22Rv1 (cell line): ENCODE measurements at regions not wholly inside any gene's neighbourhood (a gene's known extent, or its start where the extent isn't known, plus 50 kb on each side); places are given as distances from the start of the nearest gene placed in this dataset.

Source experiments
- H3K27ac ChIP-seq: fragments of 450-650 bp; 2 replicates; pipeline ENCODE4 v1.5.1; 2017
- ZFX ChIP-seq: fragments of 450-650 bp; IDR thresholded peaks from 2 replicates; pipeline ENCODE4 v1.6.1; 2017; ENCODE audit warnings: antibody characterized with exemption, borderline replicate concordance
- TF ChIP-seq, protein P1 (sequence below): fragments of 450-650 bp; IDR thresholded peaks from 2 replicates; pipeline ENCODE4 v1.5.1; 2017; ENCODE audit warnings: mild to moderate bottlenecking

DNA sequence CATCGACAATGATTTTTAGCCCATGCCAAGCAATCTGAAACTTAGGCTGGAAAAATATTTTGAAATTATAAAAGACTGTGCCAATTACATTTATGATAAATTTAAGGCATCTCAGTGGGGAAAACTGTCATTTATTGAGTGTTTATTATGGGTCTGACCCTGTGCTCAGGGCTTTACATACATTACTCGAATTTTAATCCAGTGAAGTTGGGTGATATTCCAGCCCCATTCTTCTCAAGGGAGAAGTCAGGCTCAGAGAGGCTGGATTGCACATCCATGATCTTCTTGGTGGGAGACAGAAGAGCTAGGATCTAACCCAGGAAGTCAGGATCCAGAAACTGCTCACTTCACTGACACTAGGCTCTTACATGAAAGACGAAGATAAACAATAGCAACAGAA is 260.8 kb downstream of the QDPR start:
- TF ChIP-seq, protein P1, sequence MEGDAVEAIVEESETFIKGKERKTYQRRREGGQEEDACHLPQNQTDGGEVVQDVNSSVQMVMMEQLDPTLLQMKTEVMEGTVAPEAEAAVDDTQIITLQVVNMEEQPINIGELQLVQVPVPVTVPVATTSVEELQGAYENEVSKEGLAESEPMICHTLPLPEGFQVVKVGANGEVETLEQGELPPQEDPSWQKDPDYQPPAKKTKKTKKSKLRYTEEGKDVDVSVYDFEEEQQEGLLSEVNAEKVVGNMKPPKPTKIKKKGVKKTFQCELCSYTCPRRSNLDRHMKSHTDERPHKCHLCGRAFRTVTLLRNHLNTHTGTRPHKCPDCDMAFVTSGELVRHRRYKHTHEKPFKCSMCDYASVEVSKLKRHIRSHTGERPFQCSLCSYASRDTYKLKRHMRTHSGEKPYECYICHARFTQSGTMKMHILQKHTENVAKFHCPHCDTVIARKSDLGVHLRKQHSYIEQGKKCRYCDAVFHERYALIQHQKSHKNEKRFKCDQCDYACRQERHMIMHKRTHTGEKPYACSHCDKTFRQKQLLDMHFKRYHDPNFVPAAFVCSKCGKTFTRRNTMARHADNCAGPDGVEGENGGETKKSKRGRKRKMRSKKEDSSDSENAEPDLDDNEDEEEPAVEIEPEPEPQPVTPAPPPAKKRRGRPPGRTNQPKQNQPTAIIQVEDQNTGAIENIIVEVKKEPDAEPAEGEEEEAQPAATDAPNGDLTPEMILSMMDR: no peak
- TF ChIP-seq ZFX: no peak
- H3K27ac ChIP-seq: no peak overlapping the region

DNA sequence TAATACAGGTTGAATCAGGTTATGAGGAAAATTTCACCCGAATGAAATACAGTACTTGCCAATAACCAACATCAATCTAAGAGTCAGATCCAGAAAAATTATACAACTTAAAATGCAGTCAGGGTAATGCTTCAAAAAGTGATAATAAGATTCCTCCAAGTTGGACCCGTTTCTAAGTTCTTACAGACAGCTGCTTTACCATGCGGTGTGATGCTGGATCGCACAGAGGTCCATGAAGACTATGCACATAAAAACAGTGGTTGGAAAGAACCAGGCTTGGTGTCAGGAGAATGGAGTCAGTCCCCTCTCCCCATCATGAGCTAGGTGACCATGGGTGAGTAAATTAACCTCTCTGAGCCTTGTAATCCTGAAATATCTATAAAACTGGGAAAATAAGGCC is 261.3 kb downstream of the QDPR start:
- no peak for TF ChIP-seq ZFX
- TF ChIP-seq, protein P1: no peak
- H3K27ac ChIP-seq: no peak overlapping the region

DNA sequence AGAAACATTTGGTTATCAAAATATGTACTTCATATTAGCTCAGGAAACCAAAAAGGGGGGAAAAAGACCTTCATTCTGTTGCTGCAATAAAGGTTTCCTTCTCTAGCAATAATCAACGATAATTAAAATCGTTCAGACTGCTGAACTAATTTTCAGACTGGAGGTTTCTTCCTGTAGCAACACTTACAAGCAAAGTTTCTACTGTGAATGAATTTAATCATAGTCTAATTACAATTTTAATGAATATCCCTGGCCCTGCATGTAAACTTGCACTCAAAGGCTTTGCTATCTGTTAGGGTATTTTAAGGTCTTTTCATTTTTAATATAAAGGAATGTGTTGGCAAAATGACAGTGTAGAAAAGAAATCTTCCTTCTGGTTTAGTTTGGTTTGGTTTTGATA is 265.2 kb downstream of the QDPR start:
- TF ChIP-seq, protein P1: no peak
- no peak for TF ChIP-seq ZFX

DNA sequence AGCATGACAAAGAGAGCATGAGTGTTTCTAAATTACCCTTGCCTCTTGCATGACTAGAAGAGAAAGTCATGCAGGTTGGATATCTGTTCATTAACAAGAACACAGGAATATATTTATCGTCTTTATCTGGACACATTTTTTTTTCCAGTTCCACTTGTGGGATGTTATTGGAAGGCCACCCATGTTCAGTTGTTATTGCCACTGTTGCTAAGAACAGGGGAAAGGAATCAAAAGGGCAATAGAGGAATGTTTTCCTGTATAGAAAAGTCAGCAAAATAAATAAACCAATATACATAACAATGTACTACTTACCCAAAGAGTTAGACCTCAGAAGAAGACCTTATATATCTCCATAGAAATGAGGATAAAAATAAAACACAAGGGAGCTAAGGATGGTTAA is 270.1 kb downstream of the QDPR start:
- H3K27ac ChIP-seq: no peak overlapping the region
- TF ChIP-seq, protein P1: no peak
- TF ChIP-seq ZFX: no peak

More for the DNA sequence above, 265.2 kb downstream of the QDPR start:
- H3K27ac ChIP-seq: no peak overlapping the region

DNA sequence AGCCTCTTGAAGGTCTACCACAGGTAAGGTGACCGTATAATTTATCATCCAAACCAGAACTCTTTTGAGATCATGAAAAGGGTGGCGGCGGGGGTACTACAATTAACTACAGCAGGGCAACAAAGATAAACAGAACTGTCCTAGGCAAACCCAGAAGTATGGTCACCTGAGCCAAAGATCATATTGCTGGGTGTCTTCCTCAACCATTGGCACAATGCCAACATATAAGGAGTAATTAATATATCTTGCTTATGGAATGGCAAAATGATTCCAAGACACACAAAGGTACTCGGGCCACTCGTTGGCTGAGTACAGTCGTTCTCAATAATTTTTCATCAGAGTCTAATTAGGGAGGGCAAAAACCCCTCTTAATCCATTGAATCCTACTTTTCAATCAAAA is 273.3 kb downstream of the QDPR start:
- no peak overlapping the region for H3K27ac ChIP-seq

DNA sequence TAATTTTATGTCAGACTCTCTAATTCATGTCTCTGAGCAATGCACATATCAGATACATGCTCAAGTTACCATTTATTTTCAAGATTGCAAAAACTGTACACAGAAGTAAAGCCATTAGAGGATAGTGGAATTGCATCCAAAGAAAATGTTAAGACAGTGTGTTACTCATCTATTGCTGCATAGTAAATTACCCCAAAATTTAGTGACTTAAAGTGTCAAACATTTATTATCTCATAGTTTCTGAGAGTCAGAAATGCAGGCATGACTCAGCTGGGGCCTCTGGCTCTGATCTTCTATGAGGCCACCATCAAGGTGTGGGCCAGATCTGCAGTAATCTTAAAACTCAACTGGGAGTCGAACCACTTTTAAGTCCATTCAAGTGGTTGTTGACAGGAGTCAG is 275.2 kb downstream of the QDPR start:
- H3K27ac ChIP-seq: no peak overlapping the region
- TF ChIP-seq, protein P1: no peak
- TF ChIP-seq ZFX: no peak

More for the DNA sequence above, 273.3 kb downstream of the QDPR start:
- no peak for TF ChIP-seq ZFX
- TF ChIP-seq, protein P1: no peak

DNA sequence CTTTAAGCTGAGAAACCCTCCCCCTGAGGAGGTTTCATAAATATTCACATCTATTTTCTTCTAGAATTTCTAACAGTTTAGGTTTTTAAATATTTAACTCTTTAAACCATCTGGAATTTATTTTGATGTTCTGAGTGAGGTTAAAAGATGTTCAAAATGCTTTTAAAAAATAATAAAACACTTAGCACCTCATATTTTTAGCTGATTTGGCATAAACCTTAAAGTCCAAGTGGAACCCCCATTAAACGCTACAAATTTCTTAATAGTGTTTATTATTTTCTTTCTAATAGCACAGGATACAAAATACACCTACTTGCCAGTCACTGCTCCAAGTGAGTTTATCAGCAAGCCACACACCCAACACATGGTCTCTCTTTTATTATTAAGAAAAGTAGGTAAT is 277.2 kb downstream of the QDPR start:
- no peak overlapping the region for H3K27ac ChIP-seq
- TF ChIP-seq, protein P1: no peak
- TF ChIP-seq ZFX: no peak
